ENCODE measurements at regions not wholly inside any gene's neighbourhood (a gene's known extent, or its start where the extent isn't known, plus 50 kb on each side); places are given as distances from the start of the nearest gene placed in this dataset.

GRCh38 chr18:59823596-59824195 lies 76.1 kb upstream of the PMAIP1 start:
- Histone ChIP-seq H3K4me3 (ENCODE audit: low read depth in 2 of 2, low read length in 1 of 2) (no peak overlapping the region; a peak in 1 of 4 replicates), H4K20me1 (ENCODE audit: insufficient read depth) (no peaks in the 10 kb centered on the region), H3K27ac (ENCODE audit: low read depth in 2 of 2, low read length in 1 of 2) (peak overlapping the region in 1 of 2 experiments; percentile 54; a peak in 2 of 4 replicates), H3K9me3 (no peaks in the 10 kb centered on the region), H2AFZ (ENCODE audit: low read depth) (peak overlapping the region; percentile 49; the same call in 1 of the 2 replicates), H3K27me3 (ENCODE audit: insufficient read depth) (no peaks in the 10 kb centered on the region), H3K9me2 (no peaks in the 10 kb centered on the region), H3K4me2 (0 out of 2 replicates have a peak overlapping the region, but pooled peaks have one; percentile 8), H3K9ac (peak overlapping the region; percentile 34), H3K4me1 (ENCODE audit: control insufficient read depth in 1 of 2, insufficient read depth in 2 of 2, low read depth in 1 of 2, low read length in 1 of 2) (peaks cover 0 to 12% of the 10 kb centered on the region in 2 experiments; a peak in 1 of 4 replicates), H3K79me2 (ENCODE audit: insufficient read depth) (no peaks in the 10 kb centered on the region), H3F3A (replicated peaks; ENCODE audit: insufficient read depth) (peaks cover 16% of the 10 kb centered on the region), H3K36me3 (replicated peaks in 1 of 2; ENCODE audit: control insufficient read depth in 1 of 2, insufficient read depth in 2 of 2, low read length in 1 of 2) (no peaks in the 10 kb centered on the region)
- TF ChIP-seq, protein P1, sequence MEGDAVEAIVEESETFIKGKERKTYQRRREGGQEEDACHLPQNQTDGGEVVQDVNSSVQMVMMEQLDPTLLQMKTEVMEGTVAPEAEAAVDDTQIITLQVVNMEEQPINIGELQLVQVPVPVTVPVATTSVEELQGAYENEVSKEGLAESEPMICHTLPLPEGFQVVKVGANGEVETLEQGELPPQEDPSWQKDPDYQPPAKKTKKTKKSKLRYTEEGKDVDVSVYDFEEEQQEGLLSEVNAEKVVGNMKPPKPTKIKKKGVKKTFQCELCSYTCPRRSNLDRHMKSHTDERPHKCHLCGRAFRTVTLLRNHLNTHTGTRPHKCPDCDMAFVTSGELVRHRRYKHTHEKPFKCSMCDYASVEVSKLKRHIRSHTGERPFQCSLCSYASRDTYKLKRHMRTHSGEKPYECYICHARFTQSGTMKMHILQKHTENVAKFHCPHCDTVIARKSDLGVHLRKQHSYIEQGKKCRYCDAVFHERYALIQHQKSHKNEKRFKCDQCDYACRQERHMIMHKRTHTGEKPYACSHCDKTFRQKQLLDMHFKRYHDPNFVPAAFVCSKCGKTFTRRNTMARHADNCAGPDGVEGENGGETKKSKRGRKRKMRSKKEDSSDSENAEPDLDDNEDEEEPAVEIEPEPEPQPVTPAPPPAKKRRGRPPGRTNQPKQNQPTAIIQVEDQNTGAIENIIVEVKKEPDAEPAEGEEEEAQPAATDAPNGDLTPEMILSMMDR (IDR thresholded peaks at IDR 0.05): peak; percentile 94
- TF ChIP-seq RAD21 (IDR thresholded peaks at IDR 0.05; ENCODE audit: low read length) (peak; percentile 99), TCF12 (IDR thresholded peaks at IDR 0.05) (peak; percentile 34; the same call in 1 of the 2 replicates), MEF2A (IDR thresholded peaks at IDR 0.05; ENCODE audit: borderline replicate concordance, low read depth) (no peak), MXI1 (IDR thresholded peaks at IDR 0.05; ENCODE audit: low read depth, low read length) (no peak), RCOR1 (IDR thresholded peaks at IDR 0.05; ENCODE audit: low read length) (0 out of 2 replicates have a peak, but pooled peaks have one; percentile 13), NFIC (IDR thresholded peaks at IDR 0.05; ENCODE audit: borderline replicate concordance) (peak; percentile 41; the same call in 1 of the 2 replicates), JUND (IDR thresholded peaks at IDR 0.05) (no peak), SMC3 (IDR thresholded peaks at IDR 0.05; ENCODE audit: low read depth, low read length) (peak; percentile 95), GATA2 (CRISPR knock-in tag; IDR thresholded peaks at IDR 0.05) (no peak), POLR2AphosphoS5 (IDR thresholded peaks at IDR 0.05; ENCODE audit: low read depth, low read length) (no peak)
- TF ChIP-seq, protein P2, sequence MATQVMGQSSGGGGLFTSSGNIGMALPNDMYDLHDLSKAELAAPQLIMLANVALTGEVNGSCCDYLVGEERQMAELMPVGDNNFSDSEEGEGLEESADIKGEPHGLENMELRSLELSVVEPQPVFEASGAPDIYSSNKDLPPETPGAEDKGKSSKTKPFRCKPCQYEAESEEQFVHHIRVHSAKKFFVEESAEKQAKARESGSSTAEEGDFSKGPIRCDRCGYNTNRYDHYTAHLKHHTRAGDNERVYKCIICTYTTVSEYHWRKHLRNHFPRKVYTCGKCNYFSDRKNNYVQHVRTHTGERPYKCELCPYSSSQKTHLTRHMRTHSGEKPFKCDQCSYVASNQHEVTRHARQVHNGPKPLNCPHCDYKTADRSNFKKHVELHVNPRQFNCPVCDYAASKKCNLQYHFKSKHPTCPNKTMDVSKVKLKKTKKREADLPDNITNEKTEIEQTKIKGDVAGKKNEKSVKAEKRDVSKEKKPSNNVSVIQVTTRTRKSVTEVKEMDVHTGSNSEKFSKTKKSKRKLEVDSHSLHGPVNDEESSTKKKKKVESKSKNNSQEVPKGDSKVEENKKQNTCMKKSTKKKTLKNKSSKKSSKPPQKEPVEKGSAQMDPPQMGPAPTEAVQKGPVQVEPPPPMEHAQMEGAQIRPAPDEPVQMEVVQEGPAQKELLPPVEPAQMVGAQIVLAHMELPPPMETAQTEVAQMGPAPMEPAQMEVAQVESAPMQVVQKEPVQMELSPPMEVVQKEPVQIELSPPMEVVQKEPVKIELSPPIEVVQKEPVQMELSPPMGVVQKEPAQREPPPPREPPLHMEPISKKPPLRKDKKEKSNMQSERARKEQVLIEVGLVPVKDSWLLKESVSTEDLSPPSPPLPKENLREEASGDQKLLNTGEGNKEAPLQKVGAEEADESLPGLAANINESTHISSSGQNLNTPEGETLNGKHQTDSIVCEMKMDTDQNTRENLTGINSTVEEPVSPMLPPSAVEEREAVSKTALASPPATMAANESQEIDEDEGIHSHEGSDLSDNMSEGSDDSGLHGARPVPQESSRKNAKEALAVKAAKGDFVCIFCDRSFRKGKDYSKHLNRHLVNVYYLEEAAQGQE (IDR thresholded peaks at IDR 0.05; ENCODE audit: low read depth, low read length): no peak
- WGBS (ENCODE audit: low lambda C conversion rate): 43% methylated on average over 12 of the region's 12 CpGs
- ChIA-PET CTCF (interaction anchor here (0.6 to 9.4 kb wide), 96 partner anchors 8 to 739 kb away, joined by 3 to 276 read pairs (median 5); no protein-coding TSS in a partner anchor), POLR2A (interaction anchor here (1.1 to 1.3 kb wide), 2 partner anchors 363 to 370 kb away, joined by 3 to 4 read pairs; no protein-coding TSS in a partner anchor)
- DNase-seq: peak; percentile 64
